RWPE1 (cell line): ENCODE measurements at regions not wholly inside any gene's neighbourhood (a gene's known extent, or its start where the extent isn't known, plus 50 kb on each side); places are given as distances from the start of the nearest gene placed in this dataset.

Experiments used
- CTCF ChIA-PET: fragments of 350-600 bp; sonication (Branson Sonifier 250); formaldehyde crosslinking; extraction: SDS; loops from one replicate; lab custom pipeline; 2021; lab: Yijun Ruan, JAX
- POLR2A ChIA-PET: fragments of 400-600 bp; formaldehyde crosslinking; extraction: SDS; loops from one replicate; lab custom pipeline; 2020; ENCODE audit warnings: antibody characterized with exemption; ENCODE audit not compliant: low non-redundant PET; lab: Yijun Ruan, JAX
- DNase-seq: peaks from one replicate; pipeline ENCODE4 v3.0.0; 2012; ENCODE audit warnings: low spot score
- H3K27ac ChIP-seq: fragments of 450-650 bp; 2 replicates; pipeline ENCODE4 v1.5.1; 2017
- CTCF ChIP-seq: fragments of 450-650 bp; conservative IDR thresholded peaks from 2 replicates; pipeline ENCODE4 v1.5.1; 2017; ENCODE audit warnings: low read depth, mild to moderate bottlenecking

GRCh38 chrX:39164212-39164611, 363.0 kb downstream of the MID1IP1 start:
- CTCF ChIA-PET: no interaction called here
- TF ChIP-seq CTCF: no peak
- POLR2A ChIA-PET: no interaction called here
- no peak for DNase-seq
- H3K27ac ChIP-seq: no peak overlapping the region

- no peak for DNase-seq
- POLR2A ChIA-PET: no interaction called here
- CTCF ChIA-PET: no interaction called here
- TF ChIP-seq CTCF: no peak
- no peak overlapping the region for H3K27ac ChIP-seq
Measured at GRCh38 chrX:39165185-39165584, 363.9 kb downstream of the MID1IP1 start.

- DNase-seq: no peak
- no peak overlapping the region for H3K27ac ChIP-seq
- TF ChIP-seq CTCF: no peak
- POLR2A ChIA-PET: no interaction called here
- CTCF ChIA-PET: no interaction called here
Measured at GRCh38 chrX:39165773-39166172, 364.5 kb downstream of the MID1IP1 start.

GRCh38 chrX:39167791-39168190, 366.5 kb downstream of the MID1IP1 start:
- TF ChIP-seq CTCF: no peak
- DNase-seq: no peak
- POLR2A ChIA-PET: no interaction called here
- CTCF ChIA-PET: no interaction called here
- H3K27ac ChIP-seq: no peak overlapping the region

GRCh38 chrX:39168609-39169008, 367.4 kb downstream of the MID1IP1 start:
- ChIA-PET CTCF (no interaction called here), POLR2A (no interaction called here)
- no peak for TF ChIP-seq CTCF
- DNase-seq: no peak
- H3K27ac ChIP-seq: no peak overlapping the region

- DNase-seq: no peak
- ChIA-PET POLR2A (no interaction called here), CTCF (no interaction called here)
- H3K27ac ChIP-seq: no peak overlapping the region
- no peak for TF ChIP-seq CTCF
Measured at GRCh38 chrX:39169976-39170375, 368.7 kb downstream of the MID1IP1 start.

- no peak for DNase-seq
- no peak for TF ChIP-seq CTCF
- CTCF ChIA-PET: no interaction called here
- H3K27ac ChIP-seq: no peak overlapping the region
- POLR2A ChIA-PET: no interaction called here
Measured at GRCh38 chrX:39170464-39170863, 369.2 kb downstream of the MID1IP1 start.
